ENCODE measurements at regions not wholly inside any gene's neighbourhood (a gene's known extent, or its start where the extent isn't known, plus 50 kb on each side); places are given as distances from the start of the nearest gene placed in this dataset.

DNA sequence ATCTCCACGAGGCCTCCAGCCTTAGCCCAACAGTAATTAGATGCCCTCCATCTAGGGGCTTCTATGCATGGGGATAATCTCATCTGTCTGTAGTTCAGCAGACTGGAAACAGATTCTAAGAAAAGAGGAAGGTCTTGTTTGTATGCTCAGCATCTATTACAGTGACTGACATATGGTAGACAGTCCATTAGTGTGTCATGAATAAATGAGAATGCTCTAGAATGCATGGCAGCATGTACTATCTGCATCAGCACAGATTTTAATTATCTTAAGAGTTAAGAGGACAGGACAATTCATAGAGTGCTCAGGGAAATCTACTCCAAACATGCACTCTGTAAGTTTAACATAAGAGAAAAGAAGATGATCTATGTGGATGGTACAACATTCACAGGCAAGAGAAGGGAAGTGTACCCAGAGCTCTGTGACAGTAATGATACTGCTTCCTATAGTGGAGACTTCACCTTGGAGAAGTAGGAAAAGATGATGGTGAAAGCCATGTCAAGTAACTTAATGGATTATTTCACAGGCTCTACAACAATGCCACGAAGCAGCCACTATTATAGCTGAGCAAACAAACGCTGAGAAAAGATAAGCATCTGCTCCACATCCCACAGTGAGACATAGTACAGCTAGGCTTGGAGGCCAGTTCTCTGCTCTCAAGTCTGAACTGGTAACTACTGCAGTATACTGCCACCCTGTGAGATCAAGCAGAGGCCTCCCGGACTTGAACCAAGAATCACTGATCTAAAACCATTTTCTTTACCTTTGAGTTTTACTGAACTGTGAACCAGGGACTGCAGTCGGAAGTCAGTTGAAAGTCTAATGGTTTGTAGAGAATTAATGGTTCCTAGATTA lies 309.2 kb upstream of the SPTLC3 start:
- Histone ChIP-seq H3K4ac (replicated peaks; ENCODE audit: insufficient read length, low read depth, low read length) (no peak overlapping the region), H4K20me1 (replicated peaks in 1 of 2; ENCODE audit: control insufficient read depth in 1 of 2, insufficient read depth in 2 of 2, low read length in 2 of 2) (no peaks in the 10 kb centered on the region), H2AFZ (ENCODE audit: low read length) (no peak overlapping the region), H4K8ac (ENCODE audit: extremely low read depth, insufficient read depth, low read length) (no peak overlapping the region), H3K36me3 (ENCODE audit: control insufficient read depth in 2 of 4, insufficient read depth in 4 of 4, low read length in 3 of 4) (no peaks in the 10 kb centered on the region; a peak in 1 of 8 replicates), H2BK20ac (ENCODE audit: low read length) (no peak overlapping the region), H3K9ac (replicated peaks in 1 of 4; ENCODE audit: extremely low read depth in 1 of 4, low read depth in 3 of 4, low read length in 3 of 4) (no peak overlapping the region), H3K56ac (replicated peaks; ENCODE audit: insufficient read length, low read depth, low read length) (no peak overlapping the region), H2BK5ac (ENCODE audit: low read depth, low read length) (no peak overlapping the region), H3K4me3 (ENCODE audit: extremely low read depth in 1 of 4, insufficient read depth in 2 of 4, low read depth in 3 of 4, low read length in 4 of 4) (no peak overlapping the region), H3K79me2 (ENCODE audit: control insufficient read depth in 1 of 2, insufficient read depth in 2 of 2, low read length in 2 of 2) (no peaks in the 10 kb centered on the region), H3K23ac (ENCODE audit: insufficient read length) (no peak overlapping the region), H3K27me3 (replicated peaks in 1 of 4; ENCODE audit: control insufficient read depth in 3 of 4, extremely low read depth in 1 of 4, insufficient read depth in 3 of 4, low read length in 3 of 4) (no peaks in the 10 kb centered on the region), H3K27ac (ENCODE audit: low read depth, low read length) (no peak overlapping the region), H4K5ac (ENCODE audit: insufficient read length, low read depth, low read length) (no peak overlapping the region), H3K4me1 (replicated peaks in 1 of 4; ENCODE audit: control insufficient read depth in 3 of 4, insufficient read depth in 4 of 4, low read length in 3 of 4) (peaks cover 0 to 3% (median under 1%) of the 10 kb centered on the region in 4 experiments; a peak in 2 of 7 replicates), H3K79me1 (ENCODE audit: low read depth, low read length) (no peaks in the 10 kb centered on the region), H3K14ac (ENCODE audit: insufficient read length) (no peak overlapping the region), H2BK120ac (replicated peaks; ENCODE audit: low read depth, low read length) (no peak overlapping the region), H3K23me2 (ENCODE audit: low read depth, low read length) (no peaks in the 10 kb centered on the region), H2BK15ac (ENCODE audit: low read length) (no peak overlapping the region), H2BK12ac (ENCODE audit: low read depth, low read length) (no peak overlapping the region), H3K9me3 (ENCODE audit: insufficient read depth in 2 of 2, low read depth in 1 of 2, low read length in 1 of 2) (no peaks in the 10 kb centered on the region; a peak in 1 of 4 replicates), H2AK5ac (ENCODE audit: low read depth, low read length) (no peak overlapping the region), H3K4me2 (ENCODE audit: insufficient read depth in 1 of 2, low read depth in 2 of 2, low read length in 2 of 2) (no peak overlapping the region), H4K91ac (replicated peaks; ENCODE audit: insufficient read length, low read length) (no peak overlapping the region), H3K18ac (ENCODE audit: extremely low read depth, low read length) (no peak overlapping the region)
- ChIA-PET CTCF (ENCODE audit: partially characterized antibody) (no interaction called here), POLR2A (ENCODE audit: partially characterized antibody) (no interaction called here)
- FAIRE-seq (no peak), DNase-seq (ENCODE audit: low read depth in 1 of 2, low spot score in 2 of 2) (no peak)
- WGBS, 2 experiments (ENCODE audit: extremely low coverage in 1 of 2, insufficient coverage in 1 of 2, insufficient read length in 1 of 2, insufficient replicate concordance in 2 of 2, low coverage in 1 of 2, low lambda C conversion rate in 2 of 2, missing lambda C conversion rate in 1 of 2) = 89% methylated on average over 5 of the region's 5 CpGs; no CpG with 5 or more reads in 1 of the 2 experiments
- no peak for TF ChIP-seq SP1 (IDR thresholded peaks at IDR 0.05; ENCODE audit: low read depth, low read length)
- no peak for TF ChIP-seq TEAD4 (IDR thresholded peaks at IDR 0.05; ENCODE audit: low read depth, low read length)
- TF ChIP-seq JUN (IDR thresholded peaks at IDR 0.05; ENCODE audit: low read depth, low read length) = no peak
- TF ChIP-seq CHD1 (IDR thresholded peaks at IDR 0.05; ENCODE audit: low read depth, low read length) = no peak
- no peak for TF ChIP-seq BRCA1 (IDR thresholded peaks at IDR 0.05; ENCODE audit: low read depth, low read length)
- no peak for TF ChIP-seq POU5F1 (IDR thresholded peaks at IDR 0.05; ENCODE audit: low read depth, low read length)
- TF ChIP-seq GABPA (IDR thresholded peaks at IDR 0.05; ENCODE audit: borderline replicate concordance, insufficient read depth, low read length) = no peak
- no peak for TF ChIP-seq TBP (IDR thresholded peaks at IDR 0.05; ENCODE audit: low read depth, low read length)
- no peak for TF ChIP-seq TCF12 (IDR thresholded peaks at IDR 0.05; ENCODE audit: low read depth, low read length)

All from H1 (cell line).